Right lobe of liver (tissue), 6 donors: ENCODE measurements at regions not wholly inside any gene's neighbourhood (a gene's known extent, or its start where the extent isn't known, plus 50 kb on each side); places are given as distances from the start of the nearest gene placed in this dataset.

Experiments
- ATAC-seq, 4 donors: fragments of 200-7000 bp; cut with Tn5 transposase; one replicate each; pipeline ENCODE4 v1.9.1; 2020; ENCODE audit warnings: mild to moderate bottlenecking in 4 of 4, moderate library complexity in 4 of 4
- DNase-seq, 3 donors: peaks; one replicate each; pipeline ENCODE4 v3.0.0-alpha.2; 2020
- H3K27ac ChIP-seq, 3 donors: fragments of 200-600 bp; one replicate each; pipeline ENCODE4 v1.8.0; 2022
- H3K27me3 ChIP-seq, 2 donors: fragments of 200-600 bp; one replicate each; pipeline ENCODE4 v1.8.0; 2022
- H3K36me3 ChIP-seq, 4 donors: fragments of 200-600 bp; sonication (generic) in 1 of 4; one replicate each; pipeline versions ENCODE4 v1.5.1 to v1.8.0; 2017 to 2022; ENCODE audit warnings: control low read depth in 1 of 4
- H3K4me1 ChIP-seq, 4 donors: fragments of 200-600 bp; sonication (generic) in 1 of 4; one replicate each; pipeline versions ENCODE4 v1.5.1 to v1.8.0; 2017 to 2022; ENCODE audit warnings: control low read depth in 1 of 4
- H3K4me3 ChIP-seq, 3 donors: fragments of 200-600 bp; one replicate each; pipeline ENCODE4 v1.8.0; 2022
- H3K9me3 ChIP-seq, 4 donors: fragments of 200-600 bp; sonication (generic) in 1 of 4; one replicate each; pipeline versions ENCODE4 v1.5.1 to v1.8.0; 2017 to 2022; ENCODE audit warnings: control low read depth in 1 of 4
- POLR2A ChIP-seq: fragments of 450-650 bp; IDR thresholded peaks from one replicate; pipeline ENCODE4 v1.6.1; 2017; ENCODE audit warnings: antibody characterized with exemption, mild to moderate bottlenecking
- WGBS: methylation state at CpG from one replicate; pipeline ENCODE4 v1.1.6; 2018; ENCODE audit warnings: low coverage, low lambda C conversion rate; ENCODE audit not compliant: insufficient coverage; ENCODE audit errors: missing lambda C conversion rate; 5-methylcytosine and 5-hydroxymethylcytosine counted together
- intact Hi-C, 2 donors: fragments of 100-400 bp; cut with DNase I; formaldehyde crosslinking; loops; one replicate each; pipeline versions ENCODE4 v1.11.2 to v1.14.1; 2022
- TF ChIP-seq, protein P1 (sequence below), 4 donors: fragments of 200-600 bp in 3 of 4; fragments of 450-650 bp in 1 of 4; IDR thresholded peaks; one replicate each; pipeline versions ENCODE4 v1.5.1 to v1.8.0; 2016 to 2022; ENCODE audit warnings: antibody characterized with exemption in 4 of 4, mild to moderate bottlenecking in 2 of 4
- donor health status: DM: no; HTN: yes; CAD: no.
- donor health status: DM: no; HTN: no; CAD: no.
- donor health status: DM: no; HTN: no; CAD: no.
- donor health status: DM: no; HTN: yes; CAD: no.
- donor health status: DM: no; HTN: yes; CAD: no.

DNA sequence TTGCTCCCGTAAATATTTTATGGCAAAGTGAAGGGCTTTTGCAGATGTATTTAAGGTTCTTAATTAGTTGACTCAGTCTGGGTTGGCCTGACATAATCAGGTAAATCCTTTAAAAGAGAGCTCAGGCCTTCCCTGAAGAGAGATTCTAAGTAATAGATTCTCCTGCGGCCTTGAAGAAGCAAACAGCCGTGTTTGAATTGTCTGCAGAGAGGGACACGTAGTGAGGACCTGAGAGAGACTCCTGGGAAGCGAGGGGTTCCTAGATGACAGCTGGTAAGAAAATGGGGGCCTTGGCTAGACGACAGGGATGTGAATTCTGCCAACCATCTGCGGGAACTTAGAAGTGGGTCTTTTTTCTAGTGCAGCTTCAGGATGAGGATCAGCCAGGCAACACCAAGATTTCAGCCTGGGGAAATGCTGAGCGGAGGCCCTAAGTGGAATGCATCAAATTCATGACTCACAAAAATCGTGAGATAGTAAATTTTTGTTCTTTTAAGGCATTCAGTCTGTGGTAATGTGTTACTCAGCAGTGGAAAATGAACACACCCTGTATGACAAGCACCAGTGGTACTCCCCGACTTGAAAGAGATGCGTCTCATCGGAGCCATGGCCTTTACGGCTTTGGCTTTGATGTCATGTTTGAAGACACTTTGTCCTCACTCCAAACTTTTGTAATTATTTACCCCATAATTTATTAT is 62.1 kb upstream of the SMIM21 start:
- Histone ChIP-seq H3K4me1 (no peaks in the 10 kb centered on the region), H3K27ac (no peak overlapping the region), H3K27me3 (no peaks in the 10 kb centered on the region), H3K36me3 (no peaks in the 10 kb centered on the region), H3K9me3 (no peaks in the 10 kb centered on the region), H3K4me3 (no peak overlapping the region)
- DNase-seq (no peak), ATAC-seq (no peak)
- TF ChIP-seq, protein P1, sequence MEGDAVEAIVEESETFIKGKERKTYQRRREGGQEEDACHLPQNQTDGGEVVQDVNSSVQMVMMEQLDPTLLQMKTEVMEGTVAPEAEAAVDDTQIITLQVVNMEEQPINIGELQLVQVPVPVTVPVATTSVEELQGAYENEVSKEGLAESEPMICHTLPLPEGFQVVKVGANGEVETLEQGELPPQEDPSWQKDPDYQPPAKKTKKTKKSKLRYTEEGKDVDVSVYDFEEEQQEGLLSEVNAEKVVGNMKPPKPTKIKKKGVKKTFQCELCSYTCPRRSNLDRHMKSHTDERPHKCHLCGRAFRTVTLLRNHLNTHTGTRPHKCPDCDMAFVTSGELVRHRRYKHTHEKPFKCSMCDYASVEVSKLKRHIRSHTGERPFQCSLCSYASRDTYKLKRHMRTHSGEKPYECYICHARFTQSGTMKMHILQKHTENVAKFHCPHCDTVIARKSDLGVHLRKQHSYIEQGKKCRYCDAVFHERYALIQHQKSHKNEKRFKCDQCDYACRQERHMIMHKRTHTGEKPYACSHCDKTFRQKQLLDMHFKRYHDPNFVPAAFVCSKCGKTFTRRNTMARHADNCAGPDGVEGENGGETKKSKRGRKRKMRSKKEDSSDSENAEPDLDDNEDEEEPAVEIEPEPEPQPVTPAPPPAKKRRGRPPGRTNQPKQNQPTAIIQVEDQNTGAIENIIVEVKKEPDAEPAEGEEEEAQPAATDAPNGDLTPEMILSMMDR (IDR thresholded peaks at IDR 0.05): no peak
- TF ChIP-seq POLR2A: no peak
- intact Hi-C loops: no loop called here
- WGBS: 78% methylated on average over 12 of the region's 13 CpGs

DNA sequence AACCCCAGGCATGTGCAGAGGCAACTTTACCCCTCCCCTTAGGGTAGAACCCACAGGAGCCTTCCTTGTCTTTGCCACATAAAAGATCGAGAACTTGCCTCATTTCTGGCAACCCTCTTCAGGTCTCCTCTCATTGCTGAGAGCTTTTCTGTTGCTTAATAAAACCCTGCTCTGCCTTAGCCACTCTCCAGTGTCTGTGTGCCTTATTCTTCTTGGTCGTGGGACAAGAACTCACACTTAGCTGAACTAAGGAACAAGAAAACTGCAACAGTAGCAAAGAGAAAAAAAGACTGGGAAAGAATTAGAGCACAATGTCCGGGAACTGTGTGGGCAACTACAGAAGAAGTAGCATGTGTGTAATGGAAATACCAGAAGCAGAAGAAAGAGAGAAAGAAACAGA is 56.2 kb upstream of the SMIM21 start:
- Histone ChIP-seq H3K9me3 (no peaks in the 10 kb centered on the region), H3K27me3 (no peaks in the 10 kb centered on the region), H3K36me3 (no peaks in the 10 kb centered on the region), H3K27ac (no peak overlapping the region), H3K4me1 (no peaks in the 10 kb centered on the region), H3K4me3 (no peak overlapping the region)
- no peak for ATAC-seq
- 48% methylated on average over 3 of the region's 3 CpGs for WGBS
- DNase-seq: no peak
- TF ChIP-seq, protein P1 (IDR thresholded peaks at IDR 0.05): no peak
- no peak for TF ChIP-seq POLR2A
- intact Hi-C loops: no loop called here

DNA sequence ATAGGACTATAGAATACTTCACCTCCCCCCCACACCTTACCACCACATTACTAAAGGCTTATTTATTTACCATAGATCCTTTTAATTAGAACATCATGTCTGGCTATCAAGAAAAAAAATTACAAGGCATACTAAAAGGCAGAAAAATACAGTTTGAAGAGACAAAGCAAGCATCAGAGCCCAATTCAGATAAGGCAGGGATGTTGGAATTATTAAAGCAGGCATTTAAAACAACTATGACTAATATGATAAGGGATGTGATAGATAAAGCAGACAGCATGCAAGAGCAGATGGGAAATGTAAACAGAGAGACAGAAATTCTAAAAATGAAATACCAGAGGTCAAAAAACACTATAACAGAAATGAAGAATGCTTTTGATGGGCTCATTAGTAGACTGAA is 55.4 kb upstream of the SMIM21 start:
- TF ChIP-seq POLR2A: no peak
- TF ChIP-seq, protein P1 (IDR thresholded peaks at IDR 0.05): no peak
- DNase-seq (no peak), ATAC-seq (no peak)
- H3K4me3 ChIP-seq: no peak overlapping the region
- intact Hi-C loops: no loop called here
- no peaks in the 10 kb centered on the region for H3K36me3 ChIP-seq
- no peaks in the 10 kb centered on the region for H3K27me3 ChIP-seq
- H3K4me1 ChIP-seq: no peaks in the 10 kb centered on the region
- H3K9me3 ChIP-seq: no peaks in the 10 kb centered on the region
- H3K27ac ChIP-seq: no peak overlapping the region

DNA sequence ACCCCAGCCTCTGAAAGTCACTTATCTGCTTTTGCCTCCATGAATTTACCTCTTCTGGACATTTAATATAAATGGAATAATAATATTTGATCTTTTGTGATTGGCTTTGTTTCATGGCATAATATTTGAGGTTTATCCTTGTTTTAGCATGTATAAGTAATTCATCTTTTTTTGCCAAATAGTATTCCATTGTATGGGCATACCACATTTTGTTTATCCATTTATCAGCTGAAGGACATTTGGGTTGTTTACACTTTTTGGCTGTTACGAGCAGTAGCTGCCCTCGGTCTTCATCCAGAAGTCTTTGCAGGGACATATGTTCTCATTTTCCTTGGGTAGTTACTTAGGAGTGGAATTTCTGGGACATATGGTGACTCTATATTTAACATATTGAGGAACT is 53.0 kb upstream of the SMIM21 start:
- Histone ChIP-seq H3K4me3 (no peak overlapping the region), H3K4me1 (no peaks in the 10 kb centered on the region), H3K27ac (no peak overlapping the region), H3K27me3 (no peaks in the 10 kb centered on the region), H3K36me3 (no peaks in the 10 kb centered on the region), H3K9me3 (no peaks in the 10 kb centered on the region)
- WGBS: 82% methylated on average over 2 of the region's 2 CpGs
- DNase-seq (no peak), ATAC-seq (no peak)
- TF ChIP-seq, protein P1 (IDR thresholded peaks at IDR 0.05): no peak
- TF ChIP-seq POLR2A: no peak
- intact Hi-C loops: no loop called here
